ENCODE measurements at regions not wholly inside any gene's neighbourhood (a gene's known extent, or its start where the extent isn't known, plus 50 kb on each side); places are given as distances from the start of the nearest gene placed in this dataset.

- no peaks in the 10 kb centered on the region for H3K27me3 Mint-ChIP-seq (ENCODE audit: insufficient read depth, unreplicated experiment)
- no TSS peak for BruUV-seq (replicated peaks)
- CTCF ChIA-PET: no interaction called here
- intact Hi-C loops (cut with micrococcal nuclease): no loop called here
- H3K9me3 Mint-ChIP-seq (ENCODE audit: unreplicated experiment): peaks cover 8% of the 10 kb centered on the region
- no peaks in the 10 kb centered on the region for H3K36me3 Mint-ChIP-seq (ENCODE audit: insufficient read depth, unreplicated experiment)
- TF ChIP-seq, protein P1, sequence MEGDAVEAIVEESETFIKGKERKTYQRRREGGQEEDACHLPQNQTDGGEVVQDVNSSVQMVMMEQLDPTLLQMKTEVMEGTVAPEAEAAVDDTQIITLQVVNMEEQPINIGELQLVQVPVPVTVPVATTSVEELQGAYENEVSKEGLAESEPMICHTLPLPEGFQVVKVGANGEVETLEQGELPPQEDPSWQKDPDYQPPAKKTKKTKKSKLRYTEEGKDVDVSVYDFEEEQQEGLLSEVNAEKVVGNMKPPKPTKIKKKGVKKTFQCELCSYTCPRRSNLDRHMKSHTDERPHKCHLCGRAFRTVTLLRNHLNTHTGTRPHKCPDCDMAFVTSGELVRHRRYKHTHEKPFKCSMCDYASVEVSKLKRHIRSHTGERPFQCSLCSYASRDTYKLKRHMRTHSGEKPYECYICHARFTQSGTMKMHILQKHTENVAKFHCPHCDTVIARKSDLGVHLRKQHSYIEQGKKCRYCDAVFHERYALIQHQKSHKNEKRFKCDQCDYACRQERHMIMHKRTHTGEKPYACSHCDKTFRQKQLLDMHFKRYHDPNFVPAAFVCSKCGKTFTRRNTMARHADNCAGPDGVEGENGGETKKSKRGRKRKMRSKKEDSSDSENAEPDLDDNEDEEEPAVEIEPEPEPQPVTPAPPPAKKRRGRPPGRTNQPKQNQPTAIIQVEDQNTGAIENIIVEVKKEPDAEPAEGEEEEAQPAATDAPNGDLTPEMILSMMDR (IDR thresholded peaks at IDR 0.05; ENCODE audit: unreplicated experiment): no peak
- H3K27ac Mint-ChIP-seq (ENCODE audit: low read depth, unreplicated experiment): no peak overlapping the region
- no peak overlapping the region for H3K4me3 Mint-ChIP-seq (ENCODE audit: unreplicated experiment)
- no peak for DNase-seq (ENCODE audit: unreplicated experiment)
- no peaks in the 10 kb centered on the region for H3K4me1 Mint-ChIP-seq (ENCODE audit: insufficient read depth, unreplicated experiment)
- POLR2A ChIA-PET: no interaction called here
These were observed 114.9 kb upstream of the FAM3C start for GRCh38 chr7:121510858-121511482.

DNA sequence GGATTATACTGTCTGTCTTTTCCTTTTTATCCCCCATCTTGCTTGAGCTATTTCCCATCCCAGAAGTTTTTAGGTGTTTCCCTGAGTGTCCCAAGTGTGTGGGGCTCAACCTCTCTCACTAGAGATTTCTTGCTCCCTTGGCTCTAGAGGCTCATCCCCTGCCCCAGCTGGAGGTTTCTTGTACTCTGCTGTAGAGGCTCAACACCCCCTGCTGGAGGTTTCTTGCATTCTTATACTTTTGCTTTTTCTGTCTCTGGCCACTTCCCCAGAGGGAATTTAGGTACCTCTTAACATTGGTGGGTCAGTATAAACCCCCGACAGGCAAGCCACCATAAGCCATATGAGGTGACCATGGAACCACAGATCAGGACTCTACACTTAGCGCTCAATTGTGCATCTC, 114.2 kb upstream of the FAM3C start:
- CTCF ChIA-PET: no interaction called here
- intact Hi-C loops (cut with micrococcal nuclease): no loop called here
- Mint-ChIP-seq H3K4me1 (ENCODE audit: insufficient read depth, unreplicated experiment) (no peaks in the 10 kb centered on the region), H3K9me3 (ENCODE audit: unreplicated experiment) (peaks cover 8% of the 10 kb centered on the region), H3K27me3 (ENCODE audit: insufficient read depth, unreplicated experiment) (no peaks in the 10 kb centered on the region), H3K4me3 (ENCODE audit: unreplicated experiment) (no peak overlapping the region), H3K27ac (ENCODE audit: low read depth, unreplicated experiment) (no peak overlapping the region), H3K36me3 (ENCODE audit: insufficient read depth, unreplicated experiment) (no peaks in the 10 kb centered on the region)
- BruUV-seq (replicated peaks): no TSS peak
- POLR2A ChIA-PET: interaction anchor here (0.6 kb wide), 1 partner anchor 1541 kb away, joined by 3 read pairs; no protein-coding TSS in a partner anchor
- TF ChIP-seq, protein P1 (IDR thresholded peaks at IDR 0.05; ENCODE audit: unreplicated experiment): peak; percentile 8
- no peak for DNase-seq (ENCODE audit: unreplicated experiment)

- Mint-ChIP-seq H3K4me3 (ENCODE audit: unreplicated experiment) (no peak overlapping the region), H3K27ac (ENCODE audit: low read depth, unreplicated experiment) (peak overlapping the region; percentile 64), H3K4me1 (ENCODE audit: insufficient read depth, unreplicated experiment) (no peaks in the 10 kb centered on the region), H3K27me3 (ENCODE audit: insufficient read depth, unreplicated experiment) (no peaks in the 10 kb centered on the region), H3K9me3 (ENCODE audit: unreplicated experiment) (peaks cover 8% of the 10 kb centered on the region), H3K36me3 (ENCODE audit: insufficient read depth, unreplicated experiment) (no peaks in the 10 kb centered on the region)
- no peak for DNase-seq (ENCODE audit: unreplicated experiment)
- CTCF ChIA-PET: interaction anchor here (0.5 kb wide), 1 partner anchor 98 kb away, joined by 3 read pairs; no protein-coding TSS in a partner anchor
- POLR2A ChIA-PET: interaction anchor here (0.7 kb wide), 1 partner anchor 1476 kb away, joined by 5 read pairs; no protein-coding TSS in a partner anchor
- TF ChIP-seq, protein P1 (IDR thresholded peaks at IDR 0.05; ENCODE audit: unreplicated experiment): no peak
- intact Hi-C loops (cut with micrococcal nuclease): no loop called here
- no TSS peak for BruUV-seq (replicated peaks)
These were observed 109.6 kb upstream of the FAM3C start for GRCh38 chr7:121505540-121506182.

- BruUV-seq (replicated peaks): no TSS peak
- intact Hi-C loops (cut with micrococcal nuclease): no loop called here
- H3K9me3 Mint-ChIP-seq (ENCODE audit: unreplicated experiment): peaks cover 8% of the 10 kb centered on the region
- H3K27ac Mint-ChIP-seq (ENCODE audit: low read depth, unreplicated experiment): peak overlapping the region; percentile 24
- H3K27me3 Mint-ChIP-seq (ENCODE audit: insufficient read depth, unreplicated experiment): no peaks in the 10 kb centered on the region
- no peaks in the 10 kb centered on the region for H3K36me3 Mint-ChIP-seq (ENCODE audit: insufficient read depth, unreplicated experiment)
- ChIA-PET POLR2A (interaction anchor here (1.2 to 1.5 kb wide), 2 partner anchors 40 to 110 kb away, joined by 3 read pairs; no protein-coding TSS in a partner anchor), CTCF (interaction anchor here (0.5 kb wide), 1 partner anchor 99 kb away, joined by 3 read pairs; no protein-coding TSS in a partner anchor)
- TF ChIP-seq, protein P1 (IDR thresholded peaks at IDR 0.05; ENCODE audit: unreplicated experiment): no peak
- no peaks in the 10 kb centered on the region for H3K4me1 Mint-ChIP-seq (ENCODE audit: insufficient read depth, unreplicated experiment)
- DNase-seq (ENCODE audit: unreplicated experiment): no peak
- H3K4me3 Mint-ChIP-seq (ENCODE audit: unreplicated experiment): no peak overlapping the region
These were observed 108.9 kb upstream of the FAM3C start for GRCh38 chr7:121505021-121505420.
